ENCODE measurements at regions not wholly inside any gene's neighbourhood (a gene's known extent, or its start where the extent isn't known, plus 50 kb on each side); places are given as distances from the start of the nearest gene placed in this dataset.

GRCh38 chr2:65842104-65842503 lies 409.7 kb upstream of the SPRED2 start:
- no peak for TF ChIP-seq CTCF (IDR thresholded peaks at IDR 0.05)
- ATAC-seq (ENCODE audit: insufficient number of reproducible peaks, low FRiP score, low read depth) (no peak), DNase-seq (ENCODE audit: low spot score) (no peak)
- Histone ChIP-seq H3K27me3 (replicated peaks; ENCODE audit: insufficient read depth) (no peaks in the 10 kb centered on the region), H3K4me3 (no peak overlapping the region), H3K36me3 (no peaks in the 10 kb centered on the region), H3K9me3 (no peaks in the 10 kb centered on the region), H3K4me1 (ENCODE audit: control insufficient read depth in 1 of 2, low read depth in 2 of 2) (peaks cover 0 to 10% of the 10 kb centered on the region in 2 donors), H3K27ac (no peak overlapping the region)

- no peaks in the 10 kb centered on the region for H3K36me3 ChIP-seq
- ATAC-seq (ENCODE audit: insufficient number of reproducible peaks, low FRiP score, low read depth), result no peak
- TF ChIP-seq CTCF (IDR thresholded peaks at IDR 0.05), result no peak
- H3K27me3 ChIP-seq (replicated peaks; ENCODE audit: insufficient read depth), result no peaks in the 10 kb centered on the region
- DNase-seq (ENCODE audit: low spot score), result no peak
- H3K4me3 ChIP-seq, result no peak overlapping the region
- H3K9me3 ChIP-seq, result no peaks in the 10 kb centered on the region
- H3K27ac ChIP-seq, result no peak overlapping the region
- H3K4me1 ChIP-seq (ENCODE audit: control insufficient read depth in 1 of 2, low read depth in 2 of 2), result no peaks in the 10 kb centered on the region
Measured at GRCh38 chr2:65835975-65836549, 403.7 kb upstream of the SPRED2 start.

- no peak overlapping the region for H3K27ac ChIP-seq
- no peaks in the 10 kb centered on the region for H3K9me3 ChIP-seq
- H3K4me1 ChIP-seq (ENCODE audit: control insufficient read depth in 1 of 2, low read depth in 2 of 2), result no peaks in the 10 kb centered on the region
- ATAC-seq (ENCODE audit: insufficient number of reproducible peaks, low FRiP score, low read depth) (no peak), DNase-seq (ENCODE audit: low spot score) (no peak)
- H3K4me3 ChIP-seq, result no peak overlapping the region
- TF ChIP-seq CTCF (IDR thresholded peaks at IDR 0.05), result no peak
- H3K27me3 ChIP-seq (replicated peaks; ENCODE audit: insufficient read depth), result no peaks in the 10 kb centered on the region
- no peaks in the 10 kb centered on the region for H3K36me3 ChIP-seq
Measured at GRCh38 chr2:65834771-65835475, 402.5 kb upstream of the SPRED2 start.

GRCh38 chr2:65834062-65834461 lies 401.7 kb upstream of the SPRED2 start:
- DNase-seq (ENCODE audit: low spot score), result no peak
- no peak overlapping the region for H3K4me3 ChIP-seq
- TF ChIP-seq CTCF (IDR thresholded peaks at IDR 0.05), result no peak
- no peaks in the 10 kb centered on the region for H3K4me1 ChIP-seq (ENCODE audit: control insufficient read depth in 1 of 2, low read depth in 2 of 2)
- no peaks in the 10 kb centered on the region for H3K27me3 ChIP-seq (replicated peaks; ENCODE audit: insufficient read depth)
- ATAC-seq (ENCODE audit: insufficient number of reproducible peaks, low FRiP score, low read depth), result no peak
- H3K27ac ChIP-seq, result no peak overlapping the region
- no peaks in the 10 kb centered on the region for H3K36me3 ChIP-seq
- no peaks in the 10 kb centered on the region for H3K9me3 ChIP-seq

GRCh38 chr2:65831509-65831908 lies 399.1 kb upstream of the SPRED2 start:
- no peaks in the 10 kb centered on the region for H3K27me3 ChIP-seq (replicated peaks; ENCODE audit: insufficient read depth)
- ATAC-seq (ENCODE audit: insufficient number of reproducible peaks, low FRiP score, low read depth) (no peak), DNase-seq (ENCODE audit: low spot score) (no peak)

More at GRCh38 chr2:65831509-65831908, 399.1 kb upstream of the SPRED2 start:
- Histone ChIP-seq H3K9me3 (no peaks in the 10 kb centered on the region), H3K4me1 (ENCODE audit: control insufficient read depth in 1 of 2, low read depth in 2 of 2) (no peaks in the 10 kb centered on the region), H3K4me3 (no peak overlapping the region), H3K36me3 (no peaks in the 10 kb centered on the region), H3K27ac (no peak overlapping the region)
- TF ChIP-seq CTCF (IDR thresholded peaks at IDR 0.05), result no peak
